Endothelial cell of umbilical vein (primary cell): ENCODE measurements at regions not wholly inside any gene's neighbourhood (a gene's known extent, or its start where the extent isn't known, plus 50 kb on each side); places are given as distances from the start of the nearest gene placed in this dataset.
A peak's percentile ranks its signal among the peaks of the same experiment; 100 is the strongest.

Experiments used
- BruUV-seq: library from RNA; stranded (reverse); fragments of 400-500 nt; replicated peaks from 2 replicates; lab custom pipeline; 2021; lab: Mats Ljungman, UMichigan
- CTCF ChIA-PET: fragments of 300-600, 350-600 bp; sonication (Branson Sonifier 250); formaldehyde crosslinking; loops from one replicate; lab custom pipeline; 2021; ENCODE audit warnings: antibody characterized with exemption, inconsistent platforms; lab: Charles Lee
- POLR2A ChIA-PET: fragments of 300-600, 350-600 bp; sonication (Branson Sonifier 250); formaldehyde crosslinking; loops from one replicate; lab custom pipeline; 2021; ENCODE audit warnings: antibody characterized with exemption, inconsistent platforms; lab: Charles Lee
- DNase-seq: peaks from one replicate; pipeline ENCODE4 v3.0.0-alpha.2; 2011; ENCODE audit warnings: low read depth, low spot score
- FAIRE-seq: peaks from 2 replicates; lab custom pipeline; 2011; peaks lifted over from hg19 to GRCh38; lab: Jason Lieb, UNC
- H2AFZ ChIP-seq: 2 replicates; pipeline ENCODE4 v1.6.0; 2012; ENCODE audit warnings: low read depth, low read length, control low read depth, inconsistent platforms
- H3K27ac ChIP-seq: 2 replicates; pipeline ENCODE4 v1.5.1; 2011; ENCODE audit warnings: low read depth, mild to moderate bottlenecking, control low read depth, low read length, moderate library complexity; ENCODE audit not compliant: insufficient read depth
- H3K27me3 ChIP-seq, 2 experiments: 2 replicates each; pipeline versions ENCODE4 v1.6.0 to v1.6.1; 2011; ENCODE audit warnings: low read length in 2 of 2, mixed read lengths in 1 of 2; ENCODE audit not compliant: control insufficient read depth in 2 of 2, insufficient read depth in 2 of 2
- H3K36me3 ChIP-seq, 2 experiments: 2 replicates in 1 of 2; 3 replicates in 1 of 2; pipeline ENCODE4 v1.5.1; 2011; ENCODE audit warnings: low read length in 2 of 2, mild to moderate bottlenecking in 1 of 2, moderate library complexity in 1 of 2; ENCODE audit not compliant: control insufficient read depth in 2 of 2, insufficient read depth in 2 of 2; ENCODE audit errors: extremely low read depth in 1 of 2
- H3K4me1 ChIP-seq: 3 replicates; pipeline ENCODE4 v1.5.1; 2011; ENCODE audit warnings: mild to moderate bottlenecking, low read length; ENCODE audit not compliant: control insufficient read depth, insufficient read depth; ENCODE audit errors: extremely low read depth
- H3K4me2 ChIP-seq: 2 replicates; pipeline ENCODE4 v1.6.1; 2011; ENCODE audit warnings: low read length, control low read depth, mixed read lengths; ENCODE audit not compliant: insufficient read depth
- H3K4me3 ChIP-seq, 3 experiments: fragments of 200-600 bp in 1 of 3; sonication (generic), shearing (Covaris generic) in 1 of 3; replicated peaks in 1 of 3; 2 replicates each; pipeline ENCODE4 v1.5.1; 2011 to 2016; ENCODE audit warnings: control low read depth in 3 of 3, low read length in 3 of 3, mild to moderate bottlenecking in 2 of 3, inconsistent platforms in 1 of 3, low read depth in 1 of 3, moderate library complexity in 1 of 3; ENCODE audit not compliant: insufficient read depth in 1 of 3
- H3K79me2 ChIP-seq: 2 replicates; pipeline ENCODE4 v1.6.0; 2012; ENCODE audit warnings: low read length, inconsistent platforms; ENCODE audit not compliant: control insufficient read depth, insufficient read depth
- H3K9ac ChIP-seq: replicated peaks from 2 replicates; pipeline ENCODE3; 2011; ENCODE audit warnings: low read length, control low read depth; ENCODE audit not compliant: insufficient read depth; ENCODE audit errors: extremely low read depth
- H3K9me1 ChIP-seq: replicated peaks from 3 replicates; pipeline ENCODE4 v1.6.0; 2011; ENCODE audit warnings: mild to moderate bottlenecking, low read length; ENCODE audit not compliant: control insufficient read depth, insufficient read depth; ENCODE audit errors: extremely low read depth
- H3K9me3 ChIP-seq: replicated peaks from 2 replicates; pipeline ENCODE4 v1.5.1; 2012; ENCODE audit warnings: low read length, inconsistent platforms; ENCODE audit not compliant: control insufficient read depth, insufficient read depth
- H4K20me1 ChIP-seq: replicated peaks from 2 replicates; pipeline ENCODE3; 2011; ENCODE audit warnings: mild to moderate bottlenecking, low read length; ENCODE audit not compliant: control insufficient read depth, insufficient read depth; ENCODE audit errors: extremely low read depth
- EZH2 ChIP-seq: IDR thresholded peaks from 2 replicates; pipeline ENCODE4 v1.6.1; 2012; ENCODE audit warnings: borderline replicate concordance, low read depth, mild to moderate bottlenecking, moderate library complexity, low read length, inconsistent platforms; ENCODE audit not compliant: severe bottlenecking
- FOS ChIP-seq: IDR thresholded peaks from 2 replicates; pipeline ENCODE4 v1.6.1; 2011; ENCODE audit warnings: mild to moderate bottlenecking, low read length, moderate library complexity, borderline replicate concordance; ENCODE audit not compliant: insufficient read depth
- GATA2 ChIP-seq: IDR thresholded peaks from 2 replicates; pipeline ENCODE4 v1.7.0; 2011; ENCODE audit warnings: low read depth, mild to moderate bottlenecking, moderate library complexity, mixed read lengths, low read length; ENCODE audit not compliant: insufficient read length, insufficient read depth
- JUN ChIP-seq: IDR thresholded peaks from 2 replicates; pipeline ENCODE4 v1.6.1; 2011; ENCODE audit warnings: borderline replicate concordance, low read depth; ENCODE audit not compliant: insufficient read length, insufficient read depth
- POLR2AphosphoS5 ChIP-seq: IDR thresholded peaks from 2 replicates; pipeline ENCODE4 v1.6.1; 2012; ENCODE audit warnings: low read depth, mild to moderate bottlenecking, control low read depth, low read length, moderate library complexity; ENCODE audit not compliant: insufficient read depth
- dilution Hi-C: fragments of 300-500 bp; cut with MboI; formaldehyde crosslinking; loops from one replicate; pipeline ENCODE4 v1.15.0; 2019; ENCODE audit warnings: low sequenced_read_pairs; ENCODE audit not compliant: extremely low pct_ligation_motif_present
- intact Hi-C: fragments of 100-400 bp; cut with micrococcal nuclease; formaldehyde crosslinking; loops from one replicate; pipeline ENCODE4 v1.10.0; 2022
- TF ChIP-seq, protein P1 (sequence below), 2 donors: IDR thresholded peaks; 1 replicate in 1 of 2; 2 replicates in 1 of 2; pipeline ENCODE4 v1.5.1; 2011; ENCODE audit warnings: low read length in 2 of 2, mild to moderate bottlenecking in 2 of 2, moderate library complexity in 2 of 2, control low read depth in 1 of 2, inconsistent platforms in 1 of 2, low read depth in 1 of 2; ENCODE audit not compliant: insufficient read depth in 1 of 2; ENCODE audit errors: extremely low read depth in 1 of 2

DNA sequence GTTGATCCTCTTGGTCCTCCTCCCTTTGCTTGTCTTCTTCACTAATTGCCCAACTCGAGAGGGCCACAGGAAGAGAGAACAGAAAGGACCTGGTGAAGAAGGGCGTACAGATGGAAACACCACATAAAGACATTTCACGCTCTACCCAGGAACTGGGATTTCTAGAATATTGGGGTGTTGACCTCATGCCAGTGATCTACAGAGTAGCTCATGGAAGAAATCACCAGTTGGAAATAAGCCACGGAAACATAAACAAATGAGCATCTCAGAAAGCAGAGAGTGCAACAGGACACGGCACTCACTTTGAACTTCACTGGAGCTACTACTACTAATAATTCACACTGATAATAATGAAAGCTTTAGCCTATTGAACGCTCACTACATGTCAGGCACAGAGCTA, 84.6 kb upstream of the ARHGEF3 start:
- DNase-seq: no peak
- no peaks in the 10 kb centered on the region for H3K9me3 ChIP-seq
- FAIRE-seq: no peak
- H4K20me1 ChIP-seq: no peaks in the 10 kb centered on the region
- H3K36me3 ChIP-seq: no peaks in the 10 kb centered on the region
- no peak overlapping the region for H3K9ac ChIP-seq
- TF ChIP-seq FOS (no peak), JUN (no peak), POLR2AphosphoS5 (no peak), EZH2 (no peak), GATA2 (no peak)
- no peak overlapping the region for H3K4me2 ChIP-seq
- no peaks in the 10 kb centered on the region for H3K27me3 ChIP-seq
- POLR2A ChIA-PET: no interaction called here
- H3K4me1 ChIP-seq: peaks cover under 1% of the 10 kb centered on the region
- BruUV-seq: no TSS peak
- no peak overlapping the region for H2AFZ ChIP-seq
- no peak overlapping the region for H3K27ac ChIP-seq
- no peaks in the 10 kb centered on the region for H3K9me1 ChIP-seq
- intact Hi-C loops: no loop called here
- no peak overlapping the region for H3K4me3 ChIP-seq
- no peaks in the 10 kb centered on the region for H3K79me2 ChIP-seq
- dilution Hi-C loops: no loop called here
- CTCF ChIA-PET: interaction anchor here (0.7 to 1.2 kb wide), 2 partner anchors 8 to 40 kb away, joined by 3 read pairs; no protein-coding TSS in a partner anchor

DNA sequence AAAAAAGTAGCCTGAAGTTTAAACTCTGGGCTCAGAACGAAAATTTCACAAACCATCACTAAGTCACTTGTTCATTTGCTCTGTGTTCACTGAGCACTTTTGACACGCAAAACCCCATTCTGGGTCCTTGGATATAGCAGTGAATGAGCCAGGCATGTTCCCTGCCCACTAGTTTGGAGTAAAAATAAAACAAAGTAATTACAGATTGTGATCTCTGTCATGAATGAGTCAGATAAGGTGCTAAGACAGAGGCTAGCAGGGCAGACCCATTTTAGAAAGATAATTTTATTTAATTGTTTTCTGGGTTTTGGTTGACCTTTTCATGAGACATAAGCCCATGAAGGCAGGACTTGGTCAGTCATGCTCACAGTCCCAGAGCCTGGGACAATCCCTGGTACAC, 84.1 kb upstream of the ARHGEF3 start:
- no peaks in the 10 kb centered on the region for H3K79me2 ChIP-seq
- H3K9ac ChIP-seq: no peak overlapping the region
- H3K36me3 ChIP-seq: no peaks in the 10 kb centered on the region
- FAIRE-seq (no peak), DNase-seq (no peak)
- no peaks in the 10 kb centered on the region for H3K27me3 ChIP-seq
- TF ChIP-seq, protein P1, sequence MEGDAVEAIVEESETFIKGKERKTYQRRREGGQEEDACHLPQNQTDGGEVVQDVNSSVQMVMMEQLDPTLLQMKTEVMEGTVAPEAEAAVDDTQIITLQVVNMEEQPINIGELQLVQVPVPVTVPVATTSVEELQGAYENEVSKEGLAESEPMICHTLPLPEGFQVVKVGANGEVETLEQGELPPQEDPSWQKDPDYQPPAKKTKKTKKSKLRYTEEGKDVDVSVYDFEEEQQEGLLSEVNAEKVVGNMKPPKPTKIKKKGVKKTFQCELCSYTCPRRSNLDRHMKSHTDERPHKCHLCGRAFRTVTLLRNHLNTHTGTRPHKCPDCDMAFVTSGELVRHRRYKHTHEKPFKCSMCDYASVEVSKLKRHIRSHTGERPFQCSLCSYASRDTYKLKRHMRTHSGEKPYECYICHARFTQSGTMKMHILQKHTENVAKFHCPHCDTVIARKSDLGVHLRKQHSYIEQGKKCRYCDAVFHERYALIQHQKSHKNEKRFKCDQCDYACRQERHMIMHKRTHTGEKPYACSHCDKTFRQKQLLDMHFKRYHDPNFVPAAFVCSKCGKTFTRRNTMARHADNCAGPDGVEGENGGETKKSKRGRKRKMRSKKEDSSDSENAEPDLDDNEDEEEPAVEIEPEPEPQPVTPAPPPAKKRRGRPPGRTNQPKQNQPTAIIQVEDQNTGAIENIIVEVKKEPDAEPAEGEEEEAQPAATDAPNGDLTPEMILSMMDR (IDR thresholded peaks at IDR 0.05; ENCODE audit: extremely low read depth in 1 of 2, insufficient read depth in 1 of 2, low read depth in 1 of 2, low read length in 2 of 2): no peak
- TF ChIP-seq JUN (no peak), GATA2 (peak; percentile 18)
- no TSS peak for BruUV-seq
- no peaks in the 10 kb centered on the region for H3K9me1 ChIP-seq
- CTCF ChIA-PET: interaction anchor here (0.7 to 1.2 kb wide), 2 partner anchors 8 to 40 kb away, joined by 3 read pairs; no protein-coding TSS in a partner anchor
- intact Hi-C loops (no loop called here), dilution Hi-C loops (no loop called here)
- POLR2A ChIA-PET: no interaction called here
- H3K4me3 ChIP-seq: no peak overlapping the region
- no peaks in the 10 kb centered on the region for H4K20me1 ChIP-seq
- H3K4me2 ChIP-seq: no peak overlapping the region
- H3K27ac ChIP-seq: no peak overlapping the region
- H3K9me3 ChIP-seq: no peaks in the 10 kb centered on the region
- peaks cover 5% of the 10 kb centered on the region for H3K4me1 ChIP-seq
- no peak overlapping the region for H2AFZ ChIP-seq
